ENCODE measurements at regions not wholly inside any gene's neighbourhood (a gene's known extent, or its start where the extent isn't known, plus 50 kb on each side); places are given as distances from the start of the nearest gene placed in this dataset.

- no peak for DNase-seq (ENCODE audit: low spot score)
Measured at GRCh38 chr6:113488061-113488460, 369.1 kb upstream of the MARCKS start.

- no peak for DNase-seq (ENCODE audit: low spot score)
Measured at GRCh38 chr6:113488812-113489685, 368.1 kb upstream of the MARCKS start.

- no peak for DNase-seq (ENCODE audit: low spot score)
Measured at GRCh38 chr6:113489952-113490746, 367.0 kb upstream of the MARCKS start.

GRCh38 chr6:113491376-113491775 lies 365.8 kb upstream of the MARCKS start:
- no peak for DNase-seq (ENCODE audit: low spot score)

- DNase-seq (ENCODE audit: low spot score) = no peak
Measured at GRCh38 chr6:113493991-113494390, 363.2 kb upstream of the MARCKS start.

- DNase-seq (ENCODE audit: low spot score) = no peak
Measured at GRCh38 chr6:113495521-113495920, 361.6 kb upstream of the MARCKS start.

- DNase-seq (ENCODE audit: low spot score) = no peak
Measured at GRCh38 chr6:113496166-113496565, 361.0 kb upstream of the MARCKS start.

- DNase-seq (ENCODE audit: low spot score) = no peak
Measured at GRCh38 chr6:113500221-113500620, 356.9 kb upstream of the MARCKS start.

- DNase-seq (ENCODE audit: low spot score) = no peak
Measured at GRCh38 chr6:113505084-113505699, 352.0 kb upstream of the MARCKS start.

GRCh38 chr6:113508249-113508648 lies 348.9 kb upstream of the MARCKS start:
- DNase-seq (ENCODE audit: low spot score) = no peak

- no peak for DNase-seq (ENCODE audit: low spot score)
Measured at GRCh38 chr6:113511100-113511499, 346.0 kb upstream of the MARCKS start.

GRCh38 chr6:113512576-113512975 lies 344.6 kb upstream of the MARCKS start:
- no peak for DNase-seq (ENCODE audit: low spot score)

GRCh38 chr6:113513086-113513485 lies 344.1 kb upstream of the MARCKS start:
- DNase-seq (ENCODE audit: low spot score) = no peak

- no peak for DNase-seq (ENCODE audit: low spot score)
Measured at GRCh38 chr6:113522376-113522775, 334.8 kb upstream of the MARCKS start.

- no peak for DNase-seq (ENCODE audit: low spot score)
Measured at GRCh38 chr6:113524826-113525225, 332.3 kb upstream of the MARCKS start.

GRCh38 chr6:113526553-113526952 lies 330.6 kb upstream of the MARCKS start:
- no peak for DNase-seq (ENCODE audit: low spot score)

- DNase-seq (ENCODE audit: low spot score) = no peak
Measured at GRCh38 chr6:113526995-113527394, 330.1 kb upstream of the MARCKS start.

GRCh38 chr6:113528111-113528510 lies 329.0 kb upstream of the MARCKS start:
- DNase-seq (ENCODE audit: low spot score) = no peak

GRCh38 chr6:113529196-113529595 lies 327.9 kb upstream of the MARCKS start:
- DNase-seq (ENCODE audit: low spot score) = no peak

GRCh38 chr6:113529879-113530278 lies 327.3 kb upstream of the MARCKS start:
- no peak for DNase-seq (ENCODE audit: low spot score)

- no peak for DNase-seq (ENCODE audit: low spot score)
Measured at GRCh38 chr6:113530769-113531168, 326.4 kb upstream of the MARCKS start.

- no peak for DNase-seq (ENCODE audit: low spot score)
Measured at GRCh38 chr6:113539202-113539601, 317.9 kb upstream of the MARCKS start.
